AG04450 (cell line): ENCODE measurements at regions not wholly inside any gene's neighbourhood (a gene's known extent, or its start where the extent isn't known, plus 50 kb on each side); places are given as distances from the start of the nearest gene placed in this dataset.

Source experiments
- CTCF ChIA-PET: fragments of 300-600, 350-600 bp; formaldehyde crosslinking; extraction: SDS; loops from one replicate; lab custom pipeline; 2022; ENCODE audit warnings: antibody characterized with exemption, inconsistent platforms; lab: Charles Lee
- POLR2A ChIA-PET: fragments of 350-600 bp; formaldehyde crosslinking; extraction: SDS; loops from one replicate; lab custom pipeline; 2021; ENCODE audit warnings: antibody characterized with exemption, inconsistent platforms; lab: Yijun Ruan, JAX
- DNase-seq: peaks from one replicate; pipeline ENCODE4 v3.0.0-alpha.2; 2011; ENCODE audit warnings: low read depth, low spot score
- H3K27ac ChIP-seq: one replicate; pipeline ENCODE4 v1.5.1; 2012; ENCODE audit warnings: low read depth, low read length, control low read depth
- H3K27me3 ChIP-seq: one replicate; pipeline ENCODE4 v1.6.0; 2012; ENCODE audit warnings: low read length; ENCODE audit not compliant: control insufficient read depth, insufficient read depth
- H3K4me3 ChIP-seq: 2 replicates; pipeline ENCODE4 v1.5.1; 2011; ENCODE audit warnings: mild to moderate bottlenecking, low read depth, low read length, control low read depth
- H3K9me3 ChIP-seq: 2 replicates; pipeline ENCODE4 v1.5.1; 2012; ENCODE audit warnings: low read length; ENCODE audit not compliant: control insufficient read depth, insufficient read depth
- CTCF ChIP-seq: IDR thresholded peaks from 2 replicates; pipeline ENCODE4 v1.5.1; 2011; ENCODE audit warnings: low read depth, low read length, control low read depth, inconsistent platforms

GRCh38 chr1:30102605-30103004, 620.8 kb downstream of the MATN1 start:
- TF ChIP-seq CTCF = no peak
- Histone ChIP-seq H3K27ac (no peak overlapping the region), H3K27me3 (peaks cover 15% of the 10 kb centered on the region), H3K9me3 (no peaks in the 10 kb centered on the region; the same call in 1 of the 2 replicates), H3K4me3 (no peak overlapping the region)
- CTCF ChIA-PET = interaction anchor here (1.2 to 1.8 kb wide), 2 partner anchors 9 to 17 kb away, joined by 3 to 6 read pairs; no protein-coding TSS in a partner anchor
- POLR2A ChIA-PET = no interaction called here
- DNase-seq = no peak

- POLR2A ChIA-PET = no interaction called here
- Histone ChIP-seq H3K27ac (no peak overlapping the region), H3K9me3 (no peaks in the 10 kb centered on the region; the same call in 1 of the 2 replicates), H3K27me3 (peaks cover 15% of the 10 kb centered on the region), H3K4me3 (no peak overlapping the region)
- DNase-seq = no peak
- CTCF ChIA-PET = no interaction called here
- TF ChIP-seq CTCF = no peak
Observed at GRCh38 chr1:30101487-30102227, 621.7 kb downstream of the MATN1 start.

- CTCF ChIA-PET = no interaction called here
Observed at GRCh38 chr1:30101016-30101415, 622.4 kb downstream of the MATN1 start.

DNA sequence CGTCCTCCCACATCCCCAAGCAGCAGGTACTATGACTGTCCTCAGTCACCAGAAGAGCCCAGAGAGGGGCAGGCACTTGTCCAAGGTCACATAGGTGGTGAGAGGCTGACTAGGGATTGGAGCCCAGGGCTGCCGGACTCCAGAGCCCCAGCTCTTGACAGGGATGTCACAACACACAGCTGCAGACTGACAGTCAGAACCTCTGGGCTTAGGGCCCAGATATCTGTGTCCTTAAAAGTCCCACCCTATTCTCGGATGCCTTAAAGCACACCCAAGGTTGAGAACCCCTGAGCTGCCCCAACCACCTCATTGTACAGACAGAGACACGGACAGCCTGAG, 622.9 kb downstream of the MATN1 start:
- H3K4me3 ChIP-seq = no peak overlapping the region
- no peak overlapping the region for H3K27ac ChIP-seq
- no peaks in the 10 kb centered on the region; the same call in 1 of the 2 replicates for H3K9me3 ChIP-seq
- ChIA-PET CTCF (interaction anchor here (1.0 kb wide), 1 partner anchor 17 kb away, joined by 3 read pairs; no protein-coding TSS in a partner anchor), POLR2A (no interaction called here)
- DNase-seq = no peak
- peaks cover 12% of the 10 kb centered on the region for H3K27me3 ChIP-seq
- TF ChIP-seq CTCF = no peak

More at GRCh38 chr1:30101016-30101415, 622.4 kb downstream of the MATN1 start:
- H3K4me3 ChIP-seq = no peak overlapping the region
- H3K27me3 ChIP-seq = peaks cover 14% of the 10 kb centered on the region
- H3K27ac ChIP-seq = no peak overlapping the region
- POLR2A ChIA-PET = no interaction called here
- no peak for TF ChIP-seq CTCF
- DNase-seq = no peak
- no peaks in the 10 kb centered on the region; the same call in 1 of the 2 replicates for H3K9me3 ChIP-seq
